GM12878 (cell line): ENCODE measurements at regions not wholly inside any gene's neighbourhood (a gene's known extent, or its start where the extent isn't known, plus 50 kb on each side); places are given as distances from the start of the nearest gene placed in this dataset.

Source experiments
- ATAC-seq: fragments of 200-7000 bp; cut with Tn5 transposase; 3 replicates; pipeline ENCODE4 v1.9.1; 2020; ENCODE audit warnings: mild to moderate bottlenecking, moderate library complexity
- BruUV-seq: library from RNA; stranded (reverse); fragments of 400-500 nt; replicated peaks from 2 replicates; lab custom pipeline; 2021; lab: Mats Ljungman, UMichigan
- CTCF ChIA-PET: fragments of 300-600 bp; sonication (Branson Sonifier 250); formaldehyde crosslinking; extraction: SDS; loops from one replicate; lab custom pipeline; 2021; ENCODE audit warnings: inconsistent platforms; lab: Yijun Ruan, JAX
- POLR2A ChIA-PET: fragments of 350-600 bp; formaldehyde crosslinking; extraction: SDS; loops from one replicate; lab custom pipeline; 2021; ENCODE audit warnings: inconsistent platforms; lab: Charles Lee
- RAD21 ChIA-PET: fragments of 300-600 bp; sonication (Branson Sonifier 250); formaldehyde crosslinking; loops from one replicate; lab custom pipeline; 2023; ENCODE audit warnings: antibody characterized with exemption; ENCODE audit not compliant: unreplicated experiment; lab: Charles Lee
- SMC1A ChIA-PET: fragments of 300-600 bp; sonication (Branson Sonifier 250); formaldehyde crosslinking; loops from one replicate; lab custom pipeline; 2023; ENCODE audit not compliant: unreplicated experiment, uncharacterized antibody; lab: Charles Lee
- DNase-seq: peaks from one replicate; pipeline ENCODE4 v3.0.0-alpha.2; 2011; ENCODE audit warnings: low read depth, low spot score
- FAIRE-seq: peaks from 3 replicates; lab custom pipeline; 2011; peaks lifted over from hg19 to GRCh38; lab: Jason Lieb, UNC
- H2AFZ ChIP-seq: 2 replicates; pipeline ENCODE4 v1.6.0; 2011; ENCODE audit warnings: low read depth, low read length, control low read depth; ENCODE audit not compliant: control insufficient read depth
- H3K27ac ChIP-seq: 2 replicates; pipeline ENCODE4 v1.5.1; 2011; ENCODE audit warnings: control low read depth; ENCODE audit not compliant: control insufficient read depth, insufficient read depth
- H3K27me3 ChIP-seq, 2 experiments: replicated peaks in 1 of 2; 2 replicates each; pipeline versions ENCODE4 v1.6.0 to v1.6.1; 2011; ENCODE audit warnings: low read length in 1 of 2; ENCODE audit not compliant: control insufficient read depth in 2 of 2, insufficient read depth in 2 of 2
- H3K36me3 ChIP-seq, 2 experiments: 2 replicates each; pipeline ENCODE4 v1.5.1; 2011; ENCODE audit warnings: low read length in 1 of 2; ENCODE audit not compliant: control insufficient read depth in 2 of 2, insufficient read depth in 2 of 2
- H3K4me1 ChIP-seq: 2 replicates; pipeline ENCODE4 v1.6.1; 2011; ENCODE audit warnings: mild to moderate bottlenecking, low read length, moderate library complexity, mixed read lengths; ENCODE audit not compliant: control insufficient read depth, insufficient read depth
- H3K4me2 ChIP-seq: 2 replicates; pipeline ENCODE4 v1.6.0; 2011; ENCODE audit warnings: control low read depth; ENCODE audit not compliant: control insufficient read depth, insufficient read depth
- H3K4me3 ChIP-seq: fragments of 200-600 bp; sonication (generic); 2 replicates; pipeline ENCODE4 v1.5.1; 2016
- H3K79me2 ChIP-seq: 2 replicates; pipeline ENCODE4 v1.6.0; 2011; ENCODE audit warnings: low read length; ENCODE audit not compliant: control insufficient read depth, insufficient read depth
- H3K9ac ChIP-seq: 2 replicates; pipeline ENCODE4 v1.8.0; 2011; ENCODE audit warnings: low read length, control low read depth, mixed read lengths; ENCODE audit not compliant: control insufficient read depth, insufficient read depth
- H3K9me3 ChIP-seq: replicated peaks from 3 replicates; pipeline ENCODE4 v1.5.1; 2011; ENCODE audit warnings: mild to moderate bottlenecking, low read length; ENCODE audit not compliant: control insufficient read depth, insufficient read depth
- H4K20me1 ChIP-seq: 2 replicates; pipeline ENCODE4 v1.6.0; 2011; ENCODE audit not compliant: control insufficient read depth, insufficient read depth
- CBX3 ChIP-seq: fragments of 200-600 bp; sonication (generic); IDR thresholded peaks from 2 replicates; pipeline ENCODE4 v1.6.1; 2016; ENCODE audit warnings: low read depth, borderline replicate concordance
- CHD4 ChIP-seq: fragments of 200-600 bp; sonication (generic); IDR thresholded peaks from 2 replicates; pipeline ENCODE4 v1.6.1; 2016; ENCODE audit warnings: mild to moderate bottlenecking
- E2F4 ChIP-seq: IDR thresholded peaks from 2 replicates; pipeline ENCODE4 v1.6.1; 2012; ENCODE audit warnings: low read depth, low read length, improper control_type of control experiment
- EP300 ChIP-seq, 2 experiments: fragments of 150-350 bp in 1 of 2; IDR thresholded peaks; 2 replicates each; pipeline ENCODE4 v1.6.1; 2011 to 2012; ENCODE audit warnings: low read depth in 2 of 2, low read length in 2 of 2, borderline replicate concordance in 1 of 2, improper control_type of control experiment in 1 of 2, inconsistent platforms in 1 of 2; ENCODE audit not compliant: control insufficient read depth in 1 of 2
- FOS ChIP-seq: IDR thresholded peaks from 3 replicates; pipeline ENCODE4 v1.6.1; 2011; ENCODE audit warnings: borderline replicate concordance; ENCODE audit not compliant: insufficient read length; ENCODE audit errors: extremely low read depth
- IRF5 ChIP-seq: fragments of 450-650 bp; IDR thresholded peaks from 2 replicates; pipeline ENCODE4 v1.6.1; 2017; ENCODE audit warnings: borderline replicate concordance
- MEF2A ChIP-seq: IDR thresholded peaks from 2 replicates; pipeline ENCODE4 v1.6.1; 2011; ENCODE audit warnings: low read depth, mild to moderate bottlenecking, low read length, moderate library complexity; ENCODE audit not compliant: insufficient read depth
- MTA3 ChIP-seq: IDR thresholded peaks from 2 replicates; pipeline ENCODE4 v1.6.1; 2012; ENCODE audit warnings: low read length, inconsistent platforms, borderline replicate concordance
- NFXL1 ChIP-seq: fragments of 450-650 bp; IDR thresholded peaks from 2 replicates; pipeline ENCODE4 v1.6.1; 2017; ENCODE audit warnings: antibody characterized with exemption, mild to moderate bottlenecking, borderline replicate concordance
- PAX5 ChIP-seq: IDR thresholded peaks from 2 replicates; pipeline ENCODE4 v1.6.1; 2011; ENCODE audit warnings: low read depth, low read length, borderline replicate concordance
- POLR2A ChIP-seq: IDR thresholded peaks from 2 replicates; pipeline ENCODE4 v1.6.1; 2011; ENCODE audit warnings: low read depth, mild to moderate bottlenecking, low read length
- RELA ChIP-seq: fragments of 450-650 bp; IDR thresholded peaks from 2 replicates; pipeline ENCODE4 v1.8.0; 2014; ENCODE audit warnings: borderline replicate concordance; ENCODE audit not compliant: partially characterized antibody
- SMARCA5 ChIP-seq: fragments of 450-650 bp; IDR thresholded peaks from 2 replicates; pipeline ENCODE4 v1.6.1; 2017; ENCODE audit warnings: mild to moderate bottlenecking
- TCF3 ChIP-seq: IDR thresholded peaks from 2 replicates; pipeline ENCODE4 v1.6.1; 2012; ENCODE audit warnings: low read depth, mild to moderate bottlenecking, low read length, borderline replicate concordance; ENCODE audit not compliant: insufficient read depth
- USF1 ChIP-seq: IDR thresholded peaks from 2 replicates; pipeline ENCODE4 v1.6.1; 2011; ENCODE audit warnings: borderline replicate concordance, low read depth, mild to moderate bottlenecking, moderate library complexity, mixed read lengths, low read length; ENCODE audit not compliant: insufficient read depth; ENCODE audit errors: extremely low read length
- ZZZ3 ChIP-seq: IDR thresholded peaks from 2 replicates; pipeline ENCODE4 v1.6.1; 2011; ENCODE audit warnings: low read depth; ENCODE audit not compliant: control insufficient read depth, insufficient read length
- WGBS: methylation state at CpG from one replicate; pipeline ENCODE4 v1.1.6; 2016; ENCODE audit warnings: low lambda C conversion rate; ENCODE audit not compliant: insufficient replicate concordance, insufficient coverage; ENCODE audit errors: missing lambda C conversion rate; 5-methylcytosine and 5-hydroxymethylcytosine counted together
- in situ Hi-C: fragments of 300-500 bp; cut with MboI; formaldehyde crosslinking; loops from 9 replicates; pipeline ENCODE4 v1.14.3; 2018; ENCODE audit warnings: mixed read lengths
- intact Hi-C: fragments of 100-400 bp; cut with micrococcal nuclease; formaldehyde crosslinking; loops from one replicate; pipeline ENCODE4 v1.14.2; 2022; ENCODE audit not compliant: unreplicated experiment
- TF ChIP-seq, protein P1 (sequence below): IDR thresholded peaks from 2 replicates; pipeline ENCODE4 v1.6.1; 2012; ENCODE audit warnings: low read depth, low read length, improper control_type of control experiment
- TF ChIP-seq, protein P2 (sequence below): fragments of 450-650 bp; IDR thresholded peaks from 2 replicates; pipeline ENCODE4 v1.6.1; 2017; ENCODE audit warnings: mild to moderate bottlenecking
- TF ChIP-seq, protein P3 (sequence below): fragments of 450-650 bp; IDR thresholded peaks from 2 replicates; pipeline ENCODE4 v1.6.1; 2014; ENCODE audit warnings: mild to moderate bottlenecking

DNA sequence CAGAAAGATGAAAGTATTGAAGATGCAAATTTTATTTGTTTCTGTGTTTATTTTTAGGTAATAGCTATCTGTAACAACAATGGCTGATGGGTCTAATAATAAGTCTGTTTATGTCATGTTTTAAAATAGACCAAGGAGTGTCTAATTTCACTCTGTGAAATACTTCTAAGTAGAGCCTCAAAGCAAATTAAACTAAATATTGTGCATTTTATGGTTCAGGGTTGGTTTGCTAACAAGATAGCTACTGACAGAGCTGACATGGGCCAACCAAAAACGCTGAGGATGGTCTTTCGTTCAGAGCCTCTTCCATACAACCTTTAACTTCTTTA is 437.6 kb upstream of the CTSO start:
- ChIA-PET SMC1A (no interaction called here), POLR2A (no interaction called here), RAD21 (no interaction called here), CTCF (interaction anchor here (1.5 kb wide), 1 partner anchor 155 kb away, joined by 3 read pairs; no protein-coding TSS in a partner anchor)
- Histone ChIP-seq H3K27me3 (no peaks in the 10 kb centered on the region), H3K4me2 (no peak overlapping the region), H3K27ac (no peak overlapping the region), H4K20me1 (no peaks in the 10 kb centered on the region), H3K9ac (no peak overlapping the region), H3K4me3 (no peak overlapping the region), H3K79me2 (no peaks in the 10 kb centered on the region), H3K4me1 (no peaks in the 10 kb centered on the region), H2AFZ (no peak overlapping the region), H3K36me3 (no peaks in the 10 kb centered on the region), H3K9me3 (no peaks in the 10 kb centered on the region)
- no peak for DNase-seq
- no peak; the same call in 1 of the 3 replicates for ATAC-seq
- FAIRE-seq: no peak
- in situ Hi-C loops (no loop called here), intact Hi-C loops (no loop called here)
- WGBS: 0% methylated on average over 2 of the region's 2 CpGs
- no TSS peak for BruUV-seq
- TF ChIP-seq PAX5 (no peak), CHD4 (no peak), SMARCA5 (no peak), TCF3 (no peak), MTA3 (no peak), ZZZ3 (no peak), RELA (no peak), FOS (no peak), E2F4 (no peak), NFXL1 (no peak), IRF5 (no peak), CBX3 (no peak), EP300 (IDR thresholded peaks at IDR 0.05; ENCODE audit: borderline replicate concordance in 1 of 2, control insufficient read depth in 1 of 2, low read depth in 2 of 2, low read length in 2 of 2) (no peak), POLR2A (no peak), MEF2A (no peak), USF1 (no peak)
- TF ChIP-seq, protein P1, sequence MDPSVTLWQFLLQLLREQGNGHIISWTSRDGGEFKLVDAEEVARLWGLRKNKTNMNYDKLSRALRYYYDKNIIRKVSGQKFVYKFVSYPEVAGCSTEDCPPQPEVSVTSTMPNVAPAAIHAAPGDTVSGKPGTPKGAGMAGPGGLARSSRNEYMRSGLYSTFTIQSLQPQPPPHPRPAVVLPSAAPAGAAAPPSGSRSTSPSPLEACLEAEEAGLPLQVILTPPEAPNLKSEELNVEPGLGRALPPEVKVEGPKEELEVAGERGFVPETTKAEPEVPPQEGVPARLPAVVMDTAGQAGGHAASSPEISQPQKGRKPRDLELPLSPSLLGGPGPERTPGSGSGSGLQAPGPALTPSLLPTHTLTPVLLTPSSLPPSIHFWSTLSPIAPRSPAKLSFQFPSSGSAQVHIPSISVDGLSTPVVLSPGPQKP: no peak
- TF ChIP-seq, protein P2, sequence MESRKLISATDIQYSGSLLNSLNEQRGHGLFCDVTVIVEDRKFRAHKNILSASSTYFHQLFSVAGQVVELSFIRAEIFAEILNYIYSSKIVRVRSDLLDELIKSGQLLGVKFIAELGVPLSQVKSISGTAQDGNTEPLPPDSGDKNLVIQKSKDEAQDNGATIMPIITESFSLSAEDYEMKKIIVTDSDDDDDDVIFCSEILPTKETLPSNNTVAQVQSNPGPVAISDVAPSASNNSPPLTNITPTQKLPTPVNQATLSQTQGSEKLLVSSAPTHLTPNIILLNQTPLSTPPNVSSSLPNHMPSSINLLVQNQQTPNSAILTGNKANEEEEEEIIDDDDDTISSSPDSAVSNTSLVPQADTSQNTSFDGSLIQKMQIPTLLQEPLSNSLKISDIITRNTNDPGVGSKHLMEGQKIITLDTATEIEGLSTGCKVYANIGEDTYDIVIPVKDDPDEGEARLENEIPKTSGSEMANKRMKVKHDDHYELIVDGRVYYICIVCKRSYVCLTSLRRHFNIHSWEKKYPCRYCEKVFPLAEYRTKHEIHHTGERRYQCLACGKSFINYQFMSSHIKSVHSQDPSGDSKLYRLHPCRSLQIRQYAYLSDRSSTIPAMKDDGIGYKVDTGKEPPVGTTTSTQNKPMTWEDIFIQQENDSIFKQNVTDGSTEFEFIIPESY: no peak
- TF ChIP-seq, protein P3, sequence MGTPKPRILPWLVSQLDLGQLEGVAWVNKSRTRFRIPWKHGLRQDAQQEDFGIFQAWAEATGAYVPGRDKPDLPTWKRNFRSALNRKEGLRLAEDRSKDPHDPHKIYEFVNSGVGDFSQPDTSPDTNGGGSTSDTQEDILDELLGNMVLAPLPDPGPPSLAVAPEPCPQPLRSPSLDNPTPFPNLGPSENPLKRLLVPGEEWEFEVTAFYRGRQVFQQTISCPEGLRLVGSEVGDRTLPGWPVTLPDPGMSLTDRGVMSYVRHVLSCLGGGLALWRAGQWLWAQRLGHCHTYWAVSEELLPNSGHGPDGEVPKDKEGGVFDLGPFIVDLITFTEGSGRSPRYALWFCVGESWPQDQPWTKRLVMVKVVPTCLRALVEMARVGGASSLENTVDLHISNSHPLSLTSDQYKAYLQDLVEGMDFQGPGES: no peak
